Prostate gland (tissue), 2 donors: ENCODE measurements at regions not wholly inside any gene's neighbourhood (a gene's known extent, or its start where the extent isn't known, plus 50 kb on each side); places are given as distances from the start of the nearest gene placed in this dataset.

Experiments
- DNase-seq: peaks from one replicate; pipeline ENCODE4 v3.0.0-alpha.2; 2019; ENCODE audit warnings: low spot score
- H3K27ac ChIP-seq, 2 donors: fragments of 200-600 bp; sonication (generic); 2 replicates each; pipeline ENCODE4 v1.5.1; 2017 to 2019
- H3K27me3 ChIP-seq: fragments of 200-600 bp; sonication (generic); replicated peaks from 2 replicates; pipeline ENCODE4 v1.5.1; 2019; ENCODE audit not compliant: insufficient read depth
- H3K36me3 ChIP-seq, 2 donors: fragments of 200-600 bp; sonication (generic); 1 replicate in 1 of 2; 2 replicates in 1 of 2; pipeline versions ENCODE4 v1.5.1 to v1.8.1; 2017 to 2019
- H3K4me1 ChIP-seq: fragments of 200-600 bp; sonication (generic); replicated peaks from 2 replicates; pipeline ENCODE4 v1.5.1; 2019
- H3K4me3 ChIP-seq, 2 donors: fragments of 200-600 bp; sonication (generic); 2 replicates each; pipeline ENCODE4 v1.5.1; 2017 to 2019
- H3K9me3 ChIP-seq: fragments of 200-600 bp; sonication (generic); 2 replicates; pipeline ENCODE4 v1.5.1; 2017
- POLR2A ChIP-seq: fragments of 450-650 bp; IDR thresholded peaks from one replicate; pipeline ENCODE4 v1.6.1; 2016; ENCODE audit warnings: antibody characterized with exemption, mild to moderate bottlenecking
- POLR2AphosphoS5 ChIP-seq: sonication (generic); formaldehyde crosslinking; IDR thresholded peaks from one replicate; pipeline ENCODE4 v1.6.1; 2017; ENCODE audit warnings: antibody characterized with exemption
- WGBS: methylation state at CpG from one replicate; pipeline ENCODE4 v1.1.5; 2018; 5-methylcytosine and 5-hydroxymethylcytosine counted together
- intact Hi-C: fragments of 100-400 bp; cut with DNase I; formaldehyde crosslinking; loops from one replicate; pipeline ENCODE4 v1.14.2; 2022
- TF ChIP-seq, protein P1 (sequence below), 4 experiments: fragments of 200-600 bp in 2 of 4; fragments of 450-650 bp in 2 of 4; sonication (generic) in 2 of 4; IDR thresholded peaks; 1 replicate in 3 of 4; 2 replicates in 1 of 4; pipeline ENCODE4 v1.5.1; 2016 to 2019; ENCODE audit warnings: antibody characterized with exemption in 4 of 4, mild to moderate bottlenecking in 2 of 4, moderate library complexity in 2 of 4

DNA sequence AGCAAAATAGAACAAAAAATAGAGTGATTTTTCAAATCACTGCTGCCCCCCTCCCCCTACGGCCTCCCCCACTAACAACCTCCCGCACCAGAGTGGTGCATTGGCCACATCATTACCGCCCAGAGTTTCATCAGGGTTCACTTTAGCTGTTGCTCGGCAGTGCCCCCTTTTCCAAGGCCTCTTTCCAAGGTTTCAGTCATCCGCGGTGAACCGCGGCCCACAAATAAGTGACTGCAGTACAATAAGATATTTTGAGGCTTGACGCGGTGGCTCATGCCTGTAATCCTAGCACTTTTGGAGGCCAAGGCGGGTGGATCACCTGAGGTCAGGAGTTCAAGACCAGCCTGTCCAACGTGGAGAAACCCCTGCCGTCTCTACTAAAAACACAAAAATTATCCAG, 180.0 kb downstream of the MAF start:
- Histone ChIP-seq H3K4me3 (no peak overlapping the region), H3K36me3 (no peaks in the 10 kb centered on the region), H3K27me3 (no peaks in the 10 kb centered on the region), H3K27ac (no peak overlapping the region), H3K9me3 (no peaks in the 10 kb centered on the region), H3K4me1 (no peaks in the 10 kb centered on the region)
- WGBS = 93% methylated on average over 13 of the region's 13 CpGs
- no peak for TF ChIP-seq POLR2A
- no peak for TF ChIP-seq POLR2AphosphoS5
- TF ChIP-seq, protein P1, sequence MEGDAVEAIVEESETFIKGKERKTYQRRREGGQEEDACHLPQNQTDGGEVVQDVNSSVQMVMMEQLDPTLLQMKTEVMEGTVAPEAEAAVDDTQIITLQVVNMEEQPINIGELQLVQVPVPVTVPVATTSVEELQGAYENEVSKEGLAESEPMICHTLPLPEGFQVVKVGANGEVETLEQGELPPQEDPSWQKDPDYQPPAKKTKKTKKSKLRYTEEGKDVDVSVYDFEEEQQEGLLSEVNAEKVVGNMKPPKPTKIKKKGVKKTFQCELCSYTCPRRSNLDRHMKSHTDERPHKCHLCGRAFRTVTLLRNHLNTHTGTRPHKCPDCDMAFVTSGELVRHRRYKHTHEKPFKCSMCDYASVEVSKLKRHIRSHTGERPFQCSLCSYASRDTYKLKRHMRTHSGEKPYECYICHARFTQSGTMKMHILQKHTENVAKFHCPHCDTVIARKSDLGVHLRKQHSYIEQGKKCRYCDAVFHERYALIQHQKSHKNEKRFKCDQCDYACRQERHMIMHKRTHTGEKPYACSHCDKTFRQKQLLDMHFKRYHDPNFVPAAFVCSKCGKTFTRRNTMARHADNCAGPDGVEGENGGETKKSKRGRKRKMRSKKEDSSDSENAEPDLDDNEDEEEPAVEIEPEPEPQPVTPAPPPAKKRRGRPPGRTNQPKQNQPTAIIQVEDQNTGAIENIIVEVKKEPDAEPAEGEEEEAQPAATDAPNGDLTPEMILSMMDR (IDR thresholded peaks at IDR 0.05) = no peak
- no peak for DNase-seq
- intact Hi-C loops = no loop called here

DNA sequence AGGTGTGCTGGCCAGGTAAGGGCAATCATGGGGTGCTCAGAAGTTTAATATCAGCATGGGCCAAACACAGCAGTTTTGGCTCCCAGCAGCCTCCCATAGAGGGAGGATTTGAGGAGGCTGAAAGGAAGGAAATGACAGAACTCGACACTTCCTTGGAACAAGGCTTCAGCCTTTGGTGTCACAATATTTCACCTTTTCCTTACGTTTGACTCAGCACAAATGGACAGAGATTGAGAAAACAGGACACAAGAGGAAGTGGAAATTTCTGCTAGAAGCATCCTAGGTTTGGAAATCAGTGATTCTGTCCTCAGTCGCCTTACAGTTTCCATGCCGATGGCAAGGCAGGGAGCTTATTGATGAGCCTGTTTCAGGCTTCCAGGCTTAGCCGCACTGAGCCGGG, 181.4 kb downstream of the MAF start:
- H3K27ac ChIP-seq = no peak overlapping the region
- WGBS = 78% methylated on average over 6 of the region's 6 CpGs
- intact Hi-C loops = no loop called here
- H3K4me1 ChIP-seq = no peaks in the 10 kb centered on the region
- no peaks in the 10 kb centered on the region for H3K36me3 ChIP-seq
- no peak overlapping the region for H3K4me3 ChIP-seq
- no peaks in the 10 kb centered on the region for H3K27me3 ChIP-seq
- TF ChIP-seq, protein P1 (IDR thresholded peaks at IDR 0.05) = no peak
- DNase-seq = no peak
- H3K9me3 ChIP-seq = no peaks in the 10 kb centered on the region

DNA sequence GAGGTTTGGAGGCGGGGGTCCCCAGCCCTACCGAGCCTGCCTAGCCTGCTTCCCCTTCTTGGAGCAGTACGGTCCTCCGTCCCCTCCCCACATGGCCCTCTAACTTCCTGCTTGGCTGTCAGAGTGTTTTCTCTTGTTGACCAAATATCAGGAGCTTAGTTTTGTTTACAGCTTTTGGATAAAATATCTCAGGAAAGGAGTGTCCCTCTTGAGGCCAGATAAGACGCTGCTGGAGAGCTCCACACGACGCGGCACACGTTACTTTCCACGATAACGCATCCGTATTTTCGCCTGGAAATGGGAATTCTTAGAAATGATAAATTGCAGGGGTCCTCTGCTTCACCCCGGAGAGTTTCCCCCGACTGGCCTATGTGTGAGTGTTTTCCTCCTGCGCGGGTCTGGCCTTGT, 182.9 kb downstream of the MAF start:
- intact Hi-C loops = no loop called here
- Histone ChIP-seq H3K27me3 (no peaks in the 10 kb centered on the region), H3K4me1 (no peaks in the 10 kb centered on the region), H3K27ac (no peak overlapping the region), H3K9me3 (no peaks in the 10 kb centered on the region), H3K36me3 (no peaks in the 10 kb centered on the region), H3K4me3 (no peak overlapping the region)
- no peak for TF ChIP-seq POLR2AphosphoS5
- no peak for TF ChIP-seq POLR2A
- TF ChIP-seq, protein P1 (IDR thresholded peaks at IDR 0.05) = no peak
- no peak for DNase-seq
- WGBS = 84% methylated on average over 17 of the region's 17 CpGs

DNA sequence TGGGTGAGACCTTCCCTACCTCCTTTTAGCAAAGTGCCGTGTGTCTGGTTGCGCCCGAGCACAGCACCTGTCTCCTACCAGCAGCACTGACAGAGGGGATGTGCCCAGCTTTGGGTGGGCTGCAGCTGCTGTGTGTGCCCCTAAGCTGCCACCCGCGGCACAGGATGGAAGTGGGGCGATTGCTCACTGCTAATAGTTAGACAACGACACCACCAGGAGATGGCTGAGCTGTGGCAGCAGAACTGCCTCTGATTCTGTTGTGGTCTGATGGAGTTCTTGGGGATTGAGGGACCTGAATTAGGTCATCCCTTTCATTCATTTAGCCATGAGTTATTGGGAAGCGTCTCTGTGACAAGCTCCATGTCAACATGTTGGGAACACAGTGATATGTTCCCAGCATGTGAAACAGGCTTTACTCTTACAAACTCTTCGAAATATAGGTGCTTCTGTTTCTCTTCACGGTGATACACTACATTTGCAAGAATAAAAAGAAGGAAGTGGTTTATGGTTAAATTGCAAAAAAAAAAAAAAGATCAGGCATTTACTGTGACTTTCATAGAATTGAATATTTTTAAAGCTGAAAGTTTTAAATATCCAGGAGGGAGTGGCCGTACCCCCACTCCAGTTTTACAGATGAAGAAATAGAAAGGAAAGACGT, 184.4 kb downstream of the MAF start:
- no peak for DNase-seq
- Histone ChIP-seq H3K9me3 (no peaks in the 10 kb centered on the region), H3K27ac (no peak overlapping the region), H3K36me3 (no peaks in the 10 kb centered on the region), H3K27me3 (no peaks in the 10 kb centered on the region), H3K4me1 (no peaks in the 10 kb centered on the region), H3K4me3 (no peak overlapping the region)
- 86% methylated on average over 12 of the region's 12 CpGs for WGBS
- TF ChIP-seq POLR2A (no peak), POLR2AphosphoS5 (no peak)
- TF ChIP-seq, protein P1 (IDR thresholded peaks at IDR 0.05) = no peak
- intact Hi-C loops = no loop called here

DNA sequence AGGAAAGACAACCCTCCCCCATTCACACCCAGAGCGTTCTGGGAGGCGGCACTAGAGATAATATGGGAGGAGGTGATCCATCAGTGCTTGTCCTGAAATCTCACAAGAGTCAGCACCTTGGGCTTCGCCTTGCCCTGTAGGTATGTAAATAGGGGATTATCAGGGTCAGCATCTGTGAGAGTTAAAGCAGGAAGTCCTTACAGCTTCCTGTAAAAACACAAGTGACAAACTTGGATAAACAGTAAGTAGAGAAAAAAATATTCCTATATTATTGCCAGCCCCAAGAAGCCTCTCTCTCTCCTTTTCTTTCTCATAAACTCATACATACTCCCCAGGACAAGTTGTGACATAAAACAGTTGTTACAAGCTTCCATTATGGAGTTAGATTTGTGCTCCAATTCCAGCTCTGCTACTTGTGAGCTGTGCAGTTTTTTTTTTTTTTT, 187.7 kb downstream of the MAF start:
- H3K36me3 ChIP-seq = no peaks in the 10 kb centered on the region
- no peak overlapping the region for H3K4me3 ChIP-seq
- no peaks in the 10 kb centered on the region for H3K9me3 ChIP-seq
- TF ChIP-seq POLR2A (no peak), POLR2AphosphoS5 (no peak)
- TF ChIP-seq, protein P1 (IDR thresholded peaks at IDR 0.05) = no peak
- no peaks in the 10 kb centered on the region for H3K4me1 ChIP-seq
- intact Hi-C loops = no loop called here
- H3K27ac ChIP-seq = no peak overlapping the region
- no peak for DNase-seq
- H3K27me3 ChIP-seq = no peaks in the 10 kb centered on the region
- WGBS = 35% methylated on average over 3 of the region's 3 CpGs
